ENCODE measurements at regions not wholly inside any gene's neighbourhood (a gene's known extent, or its start where the extent isn't known, plus 50 kb on each side); places are given as distances from the start of the nearest gene placed in this dataset.

- TF ChIP-seq EZH2 (IDR thresholded peaks at IDR 0.05; ENCODE audit: low read length) = no peak
- TF ChIP-seq, protein P1, sequence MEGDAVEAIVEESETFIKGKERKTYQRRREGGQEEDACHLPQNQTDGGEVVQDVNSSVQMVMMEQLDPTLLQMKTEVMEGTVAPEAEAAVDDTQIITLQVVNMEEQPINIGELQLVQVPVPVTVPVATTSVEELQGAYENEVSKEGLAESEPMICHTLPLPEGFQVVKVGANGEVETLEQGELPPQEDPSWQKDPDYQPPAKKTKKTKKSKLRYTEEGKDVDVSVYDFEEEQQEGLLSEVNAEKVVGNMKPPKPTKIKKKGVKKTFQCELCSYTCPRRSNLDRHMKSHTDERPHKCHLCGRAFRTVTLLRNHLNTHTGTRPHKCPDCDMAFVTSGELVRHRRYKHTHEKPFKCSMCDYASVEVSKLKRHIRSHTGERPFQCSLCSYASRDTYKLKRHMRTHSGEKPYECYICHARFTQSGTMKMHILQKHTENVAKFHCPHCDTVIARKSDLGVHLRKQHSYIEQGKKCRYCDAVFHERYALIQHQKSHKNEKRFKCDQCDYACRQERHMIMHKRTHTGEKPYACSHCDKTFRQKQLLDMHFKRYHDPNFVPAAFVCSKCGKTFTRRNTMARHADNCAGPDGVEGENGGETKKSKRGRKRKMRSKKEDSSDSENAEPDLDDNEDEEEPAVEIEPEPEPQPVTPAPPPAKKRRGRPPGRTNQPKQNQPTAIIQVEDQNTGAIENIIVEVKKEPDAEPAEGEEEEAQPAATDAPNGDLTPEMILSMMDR (optimal IDR thresholded peaks at IDR 0.05 in 1 of 3, IDR thresholded peaks at IDR 0.05 in 1 of 3, conservative IDR thresholded peaks at IDR 0.05 in 1 of 3; ENCODE audit: extremely low read depth in 1 of 3, insufficient read depth in 2 of 3, low read length in 3 of 3) = no peak
Observed at GRCh38 chr6:120498711-120499110, 835.6 kb downstream of the TBC1D32 start.

Measured in keratinocyte (primary cell).